ENCODE measurements at regions not wholly inside any gene's neighbourhood (a gene's known extent, or its start where the extent isn't known, plus 50 kb on each side); places are given as distances from the start of the nearest gene placed in this dataset.

- no peak overlapping the region for H3K4me3 ChIP-seq (ENCODE audit: low read depth, low read length)
- no peak for DNase-seq (ENCODE audit: low read depth)
- no peak for TF ChIP-seq CTCF (IDR thresholded peaks at IDR 0.05; ENCODE audit: insufficient read depth, low read length, poor library complexity, severe bottlenecking)
These were observed 805.6 kb upstream of the KLHL29 start for GRCh38 chr2:22579341-22579740.

GRCh38 chr2:22582107-22582506, 802.9 kb upstream of the KLHL29 start:
- no peak for TF ChIP-seq CTCF (IDR thresholded peaks at IDR 0.05; ENCODE audit: insufficient read depth, low read length, poor library complexity, severe bottlenecking)
- Histone ChIP-seq H3K27me3 (ENCODE audit: control insufficient read depth, insufficient read depth, low read length) (no peaks in the 10 kb centered on the region), H3K4me3 (ENCODE audit: low read depth, low read length) (no peak overlapping the region), H3K36me3 (ENCODE audit: control insufficient read depth, insufficient read depth, low read length) (no peaks in the 10 kb centered on the region)
- DNase-seq (ENCODE audit: low read depth) = no peak

More at GRCh38 chr2:22579341-22579740, 805.6 kb upstream of the KLHL29 start:
- Histone ChIP-seq H3K36me3 (ENCODE audit: control insufficient read depth, insufficient read depth, low read length) (no peaks in the 10 kb centered on the region), H3K27me3 (ENCODE audit: control insufficient read depth, insufficient read depth, low read length) (no peaks in the 10 kb centered on the region)

- no peaks in the 10 kb centered on the region for H3K27me3 ChIP-seq (ENCODE audit: control insufficient read depth, insufficient read depth, low read length)
These were observed 788.7 kb upstream of the KLHL29 start for GRCh38 chr2:22596306-22596705.

DNA sequence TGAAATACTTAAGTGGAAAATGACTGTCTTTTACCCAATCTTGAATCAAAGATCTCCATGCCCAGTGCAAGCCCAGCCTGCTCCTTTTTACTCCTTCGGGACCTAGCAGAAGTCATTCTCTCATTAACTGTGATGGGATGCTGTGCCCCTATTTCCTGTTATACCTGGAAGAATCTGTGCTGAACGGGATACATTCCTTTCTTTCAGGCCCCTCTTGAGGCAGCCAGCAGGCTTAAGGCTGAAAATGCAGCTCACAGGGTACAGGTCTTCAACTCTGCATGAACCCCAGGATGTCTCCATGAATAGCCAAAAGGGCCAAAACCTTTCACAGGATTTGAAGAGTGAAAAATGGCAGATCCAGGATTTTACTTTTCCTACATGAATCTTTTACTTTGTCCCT, 784.8 kb upstream of the KLHL29 start:
- no peaks in the 10 kb centered on the region for H3K36me3 ChIP-seq (ENCODE audit: control insufficient read depth, insufficient read depth, low read length)
- no peak for TF ChIP-seq CTCF (IDR thresholded peaks at IDR 0.05; ENCODE audit: insufficient read depth, low read length, poor library complexity, severe bottlenecking)
- no peak overlapping the region for H3K4me3 ChIP-seq (ENCODE audit: low read depth, low read length)
- no peaks in the 10 kb centered on the region for H3K27me3 ChIP-seq (ENCODE audit: control insufficient read depth, insufficient read depth, low read length)
- no peak for DNase-seq (ENCODE audit: low read depth)

More at GRCh38 chr2:22596306-22596705, 788.7 kb upstream of the KLHL29 start:
- no peaks in the 10 kb centered on the region for H3K36me3 ChIP-seq (ENCODE audit: control insufficient read depth, insufficient read depth, low read length)
- no peak for TF ChIP-seq CTCF (IDR thresholded peaks at IDR 0.05; ENCODE audit: insufficient read depth, low read length, poor library complexity, severe bottlenecking)
- no peak for DNase-seq (ENCODE audit: low read depth)
- H3K4me3 ChIP-seq (ENCODE audit: low read depth, low read length) = no peak overlapping the region

GRCh38 chr2:22600999-22601398, 784.0 kb upstream of the KLHL29 start:
- TF ChIP-seq CTCF (IDR thresholded peaks at IDR 0.05; ENCODE audit: insufficient read depth, low read length, poor library complexity, severe bottlenecking) = no peak
- Histone ChIP-seq H3K36me3 (ENCODE audit: control insufficient read depth, insufficient read depth, low read length) (no peaks in the 10 kb centered on the region), H3K4me3 (ENCODE audit: low read depth, low read length) (no peak overlapping the region), H3K27me3 (ENCODE audit: control insufficient read depth, insufficient read depth, low read length) (no peaks in the 10 kb centered on the region)
- DNase-seq (ENCODE audit: low read depth) = no peak

DNA sequence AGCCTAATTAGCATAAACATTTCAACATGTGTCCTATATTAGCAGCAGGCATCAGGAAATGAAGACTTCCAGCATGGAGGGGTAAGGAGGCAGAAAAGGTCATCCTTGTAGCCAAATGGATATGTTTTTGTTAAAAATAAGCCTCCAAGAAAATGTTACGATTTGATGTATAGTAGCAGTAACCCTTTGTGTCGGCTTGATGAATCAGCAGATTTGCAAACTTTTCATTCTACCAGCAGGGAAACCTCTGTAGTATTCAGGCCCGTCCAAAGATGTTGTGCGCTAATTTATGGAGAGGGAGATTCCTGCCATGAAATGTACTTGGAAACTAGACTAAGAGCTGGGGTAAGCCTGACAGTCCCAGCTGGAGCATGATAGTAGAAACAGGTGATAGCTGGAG, 780.8 kb upstream of the KLHL29 start:
- Histone ChIP-seq H3K36me3 (ENCODE audit: control insufficient read depth, insufficient read depth, low read length) (no peaks in the 10 kb centered on the region), H3K27me3 (ENCODE audit: control insufficient read depth, insufficient read depth, low read length) (no peaks in the 10 kb centered on the region), H3K4me3 (ENCODE audit: low read depth, low read length) (no peak overlapping the region)
- no peak for TF ChIP-seq CTCF (IDR thresholded peaks at IDR 0.05; ENCODE audit: insufficient read depth, low read length, poor library complexity, severe bottlenecking)
- no peak for DNase-seq (ENCODE audit: low read depth)

Measured in kidney epithelial cell (primary cell).